GM10266 (cell line): ENCODE measurements at regions not wholly inside any gene's neighbourhood (a gene's known extent, or its start where the extent isn't known, plus 50 kb on each side); places are given as distances from the start of the nearest gene placed in this dataset.

Experiments used
- DNase-seq: peaks from one replicate; pipeline ENCODE4 v3.0.0; 2012; ENCODE audit errors: extremely low spot score
- CTCF ChIP-seq: IDR thresholded peaks from 2 replicates; pipeline ENCODE4 v1.5.1; 2012; ENCODE audit warnings: mild to moderate bottlenecking, low read depth; ENCODE audit not compliant: control insufficient read depth, insufficient read depth; ENCODE audit errors: missing control alignments

GRCh38 chr4:103778221-103778620, 58.4 kb upstream of the TACR3 start:
- DNase-seq, result no peak
- TF ChIP-seq CTCF, result no peak

- TF ChIP-seq CTCF, result no peak
- DNase-seq, result no peak
These were observed 54.6 kb upstream of the TACR3 start for GRCh38 chr4:103774326-103774825.

- no peak for TF ChIP-seq CTCF
- no peak for DNase-seq
These were observed 54.0 kb upstream of the TACR3 start for GRCh38 chr4:103773691-103774231.
